GM20431 (cell line): ENCODE measurements at regions not wholly inside any gene's neighbourhood (a gene's known extent, or its start where the extent isn't known, plus 50 kb on each side); places are given as distances from the start of the nearest gene placed in this dataset.
"Not testable (repeated sequence)": the region's sequence is repeated elsewhere in the genome, so short reads cannot be mapped to it uniquely, and the experiment has no call there.

Experiments used
- in situ Hi-C: fragments of 300-500 bp; cut with MseI, MboI; formaldehyde crosslinking; loops from one replicate; pipeline ENCODE4 v1.15.0; 2020; ENCODE audit warnings: low sequenced_read_pairs; ENCODE audit not compliant: unreplicated experiment

GRCh38 chr10:25076506-25077177 is 60.2 kb downstream of the THNSL1 start:
- in situ Hi-C loops = loop anchor here (25.0 kb wide), 1 partner anchor 439 kb away; no protein-coding TSS in a partner anchor

- in situ Hi-C loops = loop anchor here (25.0 kb wide), 1 partner anchor 442 kb away; no protein-coding TSS in a partner anchor
Measured at GRCh38 chr10:25078658-25079431, 62.4 kb downstream of the THNSL1 start.

GRCh38 chr10:25080880-25081581 is 64.6 kb downstream of the THNSL1 start:
- in situ Hi-C loops = loop anchor here (25.0 kb wide), 1 partner anchor 444 kb away; no protein-coding TSS in a partner anchor

GRCh38 chr10:25082276-25083204 is 66.1 kb downstream of the THNSL1 start:
- in situ Hi-C loops = loop anchor here (25.0 kb wide), 1 partner anchor 445 kb away; no protein-coding TSS in a partner anchor

GRCh38 chr10:25083546-25084111 is 67.2 kb downstream of the THNSL1 start:
- in situ Hi-C loops = loop anchor here (25.0 kb wide), 1 partner anchor 446 kb away; no protein-coding TSS in a partner anchor

- in situ Hi-C loops = loop anchor here (25.0 kb wide), 1 partner anchor 447 kb away; no protein-coding TSS in a partner anchor
Measured at GRCh38 chr10:25084447-25084846, 68.0 kb downstream of the THNSL1 start.

GRCh38 chr10:25094590-25094989 is 78.2 kb downstream of the THNSL1 start:
- in situ Hi-C loops = loop anchor here (25.0 kb wide), 1 partner anchor 457 kb away; no protein-coding TSS in a partner anchor

GRCh38 chr10:25097669-25098411 is 77.0 kb upstream of the GPR158 start:
- in situ Hi-C loops = loop anchor here (25.0 kb wide), 1 partner anchor 461 kb away; no protein-coding TSS in a partner anchor

- in situ Hi-C loops = no loop called here
Measured at GRCh38 chr10:25100141-25100540, 74.7 kb upstream of the GPR158 start.

GRCh38 chr10:25101461-25102146 is 73.2 kb upstream of the GPR158 start:
- in situ Hi-C loops = no loop called here

GRCh38 chr10:25102147-25102822 is 72.5 kb upstream of the GPR158 start:
- in situ Hi-C loops = no loop called here

GRCh38 chr10:25103703-25104102 is 71.1 kb upstream of the GPR158 start:
- in situ Hi-C loops = no loop called here

- in situ Hi-C loops = no loop called here
Measured at GRCh38 chr10:25104441-25104840, 70.4 kb upstream of the GPR158 start.

- in situ Hi-C loops = no loop called here
Measured at GRCh38 chr10:25105262-25105661, 69.5 kb upstream of the GPR158 start.

- in situ Hi-C loops = no loop called here
Measured at GRCh38 chr10:25105743-25106260, 69.0 kb upstream of the GPR158 start.

GRCh38 chr10:25107756-25108155 is 67.0 kb upstream of the GPR158 start:
- in situ Hi-C loops = no loop called here

GRCh38 chr10:25109896-25110295 is 64.9 kb upstream of the GPR158 start:
- in situ Hi-C loops = not testable (repeated sequence)
